ENCODE measurements at regions not wholly inside any gene's neighbourhood (a gene's known extent, or its start where the extent isn't known, plus 50 kb on each side); places are given as distances from the start of the nearest gene placed in this dataset.

GRCh38 chr1:84755216-84755615 is 65.0 kb upstream of the SSX2IP start:
- TF ChIP-seq CTCF (IDR thresholded peaks at IDR 0.05) = no peak
- no peak for TF ChIP-seq EP300 (IDR thresholded peaks at IDR 0.05)
- TF ChIP-seq POLR2A (IDR thresholded peaks at IDR 0.05) = no peak

All from ovary (tissue), 3 donors.